Transverse colon (tissue), 4 donors: ENCODE measurements at regions not wholly inside any gene's neighbourhood (a gene's known extent, or its start where the extent isn't known, plus 50 kb on each side); places are given as distances from the start of the nearest gene placed in this dataset.

Experiments used
- DNase-seq: peaks from one replicate; pipeline ENCODE4 v3.0.0-alpha.2; 2019
- H3K27ac ChIP-seq, 4 donors: fragments of 200-600 bp; sonication (generic); 2 replicates each; pipeline ENCODE4 v1.5.1; 2016 to 2018; ENCODE audit warnings: inconsistent platforms in 4 of 4
- H3K27me3 ChIP-seq: fragments of 200-600 bp; sonication (generic); 2 replicates; pipeline ENCODE4 v1.5.1; 2017; ENCODE audit warnings: inconsistent platforms
- H3K36me3 ChIP-seq, 4 donors: fragments of 200-600 bp; sonication (generic); 2 replicates each; pipeline ENCODE4 v1.5.1; 2017 to 2019; ENCODE audit warnings: inconsistent platforms in 4 of 4
- H3K4me1 ChIP-seq, 4 donors: fragments of 200-600 bp; sonication (generic); 2 replicates each; pipeline ENCODE4 v1.5.1; 2017 to 2020; ENCODE audit warnings: inconsistent platforms in 4 of 4
- H3K4me3 ChIP-seq, 4 donors: fragments of 200-600 bp; sonication (generic); 1 replicate in 1 of 4; 2 replicates in 3 of 4; pipeline versions ENCODE4 v1.5.1 to v1.6.1; 2017 to 2019; ENCODE audit warnings: inconsistent platforms in 4 of 4
- H3K9me3 ChIP-seq, 2 donors: fragments of 200-600 bp; sonication (generic); 2 replicates each; pipeline ENCODE4 v1.5.1; 2017 to 2019; ENCODE audit warnings: inconsistent platforms in 2 of 2
- EP300 ChIP-seq: sonication (generic); formaldehyde crosslinking; IDR thresholded peaks from one replicate; pipeline ENCODE4 v1.6.1; 2017; ENCODE audit warnings: antibody characterized with exemption, low read depth
- POLR2A ChIP-seq: fragments of 450-650 bp; IDR thresholded peaks from one replicate; pipeline ENCODE4 v1.6.1; 2016; ENCODE audit warnings: antibody characterized with exemption, mild to moderate bottlenecking, moderate library complexity
- POLR2AphosphoS5 ChIP-seq, 3 donors: sonication (generic); formaldehyde crosslinking; IDR thresholded peaks; one replicate each; pipeline ENCODE4 v1.6.1; 2016; ENCODE audit warnings: antibody characterized with exemption in 3 of 3
- WGBS, 2 donors: methylation state at CpG; one replicate each; pipeline ENCODE4 v1.1.5; 2018; ENCODE audit warnings: low coverage in 1 of 2; 5-methylcytosine and 5-hydroxymethylcytosine counted together
- in situ Hi-C, 4 donors: fragments of 200-750 bp; cut with MboI; loops; one replicate each; pipeline versions ENCODE4 v1.15.0 to v1.15.1; 2017; ENCODE audit warnings: low sequenced_read_pairs in 3 of 4, low pct_ligation_motif_present in 1 of 4, low pct_unique_long_range_greater_than_20kb in 1 of 4
- intact Hi-C: fragments of 100-400 bp; cut with DNase I; formaldehyde crosslinking; loops from one replicate; pipeline ENCODE4 v1.15.1; 2023; ENCODE audit warnings: low total_unique reads
- TF ChIP-seq, protein P1 (sequence below), 5 experiments: fragments of 200-600 bp in 3 of 5; fragments of 450-650 bp in 2 of 5; sonication (generic) in 3 of 5; IDR thresholded peaks; 1 replicate in 2 of 5; 2 replicates in 3 of 5; pipeline ENCODE4 v1.5.1; 2016 to 2017; ENCODE audit warnings: antibody characterized with exemption in 5 of 5, inconsistent platforms in 3 of 5, mild to moderate bottlenecking in 2 of 5, moderate library complexity in 1 of 5

- Histone ChIP-seq H3K9me3 (no peaks in the 10 kb centered on the region), H3K27me3 (no peaks in the 10 kb centered on the region), H3K36me3 (no peaks in the 10 kb centered on the region), H3K4me3 (no peak overlapping the region), H3K27ac (no peak overlapping the region), H3K4me1 (no peaks in the 10 kb centered on the region)
- intact Hi-C loops = no loop called here
- 63 to 69% methylated on average over 3 of the region's 3 CpGs for WGBS, 2 donors
- DNase-seq = no peak
- in situ Hi-C loops = no loop called here
- no peak for TF ChIP-seq EP300
- TF ChIP-seq, protein P1, sequence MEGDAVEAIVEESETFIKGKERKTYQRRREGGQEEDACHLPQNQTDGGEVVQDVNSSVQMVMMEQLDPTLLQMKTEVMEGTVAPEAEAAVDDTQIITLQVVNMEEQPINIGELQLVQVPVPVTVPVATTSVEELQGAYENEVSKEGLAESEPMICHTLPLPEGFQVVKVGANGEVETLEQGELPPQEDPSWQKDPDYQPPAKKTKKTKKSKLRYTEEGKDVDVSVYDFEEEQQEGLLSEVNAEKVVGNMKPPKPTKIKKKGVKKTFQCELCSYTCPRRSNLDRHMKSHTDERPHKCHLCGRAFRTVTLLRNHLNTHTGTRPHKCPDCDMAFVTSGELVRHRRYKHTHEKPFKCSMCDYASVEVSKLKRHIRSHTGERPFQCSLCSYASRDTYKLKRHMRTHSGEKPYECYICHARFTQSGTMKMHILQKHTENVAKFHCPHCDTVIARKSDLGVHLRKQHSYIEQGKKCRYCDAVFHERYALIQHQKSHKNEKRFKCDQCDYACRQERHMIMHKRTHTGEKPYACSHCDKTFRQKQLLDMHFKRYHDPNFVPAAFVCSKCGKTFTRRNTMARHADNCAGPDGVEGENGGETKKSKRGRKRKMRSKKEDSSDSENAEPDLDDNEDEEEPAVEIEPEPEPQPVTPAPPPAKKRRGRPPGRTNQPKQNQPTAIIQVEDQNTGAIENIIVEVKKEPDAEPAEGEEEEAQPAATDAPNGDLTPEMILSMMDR (IDR thresholded peaks at IDR 0.05) = no peak
- no peak for TF ChIP-seq POLR2AphosphoS5 (IDR thresholded peaks at IDR 0.05)
- no peak for TF ChIP-seq POLR2A
Observed at GRCh38 chr2:193482557-193482956, 1287.8 kb upstream of the TMEFF2 start.

- in situ Hi-C loops = no loop called here
- TF ChIP-seq, protein P1 (IDR thresholded peaks at IDR 0.05) = no peak
- TF ChIP-seq POLR2A (no peak), POLR2AphosphoS5 (IDR thresholded peaks at IDR 0.05) (no peak), EP300 (no peak)
Observed at GRCh38 chr2:193480187-193480586, 1285.5 kb upstream of the TMEFF2 start.

GRCh38 chr2:193476171-193476800 is 1281.6 kb upstream of the TMEFF2 start:
- intact Hi-C loops = no loop called here
- Histone ChIP-seq H3K27ac (no peak overlapping the region), H3K9me3 (no peaks in the 10 kb centered on the region), H3K4me1 (no peaks in the 10 kb centered on the region), H3K27me3 (no peaks in the 10 kb centered on the region), H3K4me3 (no peak overlapping the region), H3K36me3 (no peaks in the 10 kb centered on the region)
- no peak for DNase-seq
- in situ Hi-C loops = no loop called here
- TF ChIP-seq POLR2AphosphoS5 (IDR thresholded peaks at IDR 0.05) = no peak
- no peak for TF ChIP-seq EP300
- TF ChIP-seq, protein P1 (IDR thresholded peaks at IDR 0.05) = no peak
- TF ChIP-seq POLR2A = no peak
- 73 to 75% methylated on average over 3 to 6 of the region's 6 CpGs for WGBS, 2 donors

More at GRCh38 chr2:193480187-193480586, 1285.5 kb upstream of the TMEFF2 start:
- 67 to 88% methylated on average over 1 of the region's 1 CpG for WGBS, 2 donors
- H3K36me3 ChIP-seq = no peaks in the 10 kb centered on the region
- H3K27ac ChIP-seq = no peak overlapping the region
- no peak for DNase-seq
- no peaks in the 10 kb centered on the region for H3K4me1 ChIP-seq
- no peaks in the 10 kb centered on the region for H3K27me3 ChIP-seq
- H3K9me3 ChIP-seq = no peaks in the 10 kb centered on the region
- no peak overlapping the region for H3K4me3 ChIP-seq
- intact Hi-C loops = no loop called here

DNA sequence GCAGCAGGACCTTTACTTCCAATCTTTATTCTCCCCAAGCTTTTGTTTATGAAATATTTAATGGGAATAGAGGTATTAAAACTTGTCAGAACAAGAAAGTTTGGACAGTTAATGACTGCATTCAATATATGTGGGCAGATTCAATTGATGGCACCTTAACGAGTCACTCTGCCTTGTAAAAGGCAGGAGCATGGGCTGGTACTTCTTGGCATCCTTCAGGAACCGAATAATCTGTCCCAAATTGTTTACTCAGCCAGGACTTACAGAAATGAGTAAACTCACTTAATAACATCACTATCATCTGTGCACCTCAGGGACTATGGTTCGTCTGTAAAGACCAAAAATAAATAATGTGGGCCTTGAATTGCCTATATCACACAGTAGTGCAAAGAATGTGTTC is 1280.3 kb upstream of the TMEFF2 start:
- no peak overlapping the region for H3K4me3 ChIP-seq
- intact Hi-C loops = no loop called here
- H3K27me3 ChIP-seq = no peaks in the 10 kb centered on the region
- DNase-seq = no peak
- TF ChIP-seq POLR2A = no peak
- TF ChIP-seq, protein P1 (IDR thresholded peaks at IDR 0.05) = no peak
- no peak overlapping the region for H3K27ac ChIP-seq
- no peaks in the 10 kb centered on the region for H3K9me3 ChIP-seq
- H3K36me3 ChIP-seq = no peaks in the 10 kb centered on the region
- no peaks in the 10 kb centered on the region for H3K4me1 ChIP-seq
- 57 to 78% methylated on average over 3 of the region's 3 CpGs for WGBS, 2 donors
- in situ Hi-C loops = no loop called here
